NOMO-1 treated with DMSO at 0.1 percent for 48 hours (cell line): ENCODE measurements at regions not wholly inside any gene's neighbourhood (a gene's known extent, or its start where the extent isn't known, plus 50 kb on each side); places are given as distances from the start of the nearest gene placed in this dataset.

Experiments
- DNase-seq: peaks from one replicate; lab custom pipeline; 2025; ENCODE audit not compliant: unreplicated experiment; lab: John Stamatoyannopoulos, UW

DNA sequence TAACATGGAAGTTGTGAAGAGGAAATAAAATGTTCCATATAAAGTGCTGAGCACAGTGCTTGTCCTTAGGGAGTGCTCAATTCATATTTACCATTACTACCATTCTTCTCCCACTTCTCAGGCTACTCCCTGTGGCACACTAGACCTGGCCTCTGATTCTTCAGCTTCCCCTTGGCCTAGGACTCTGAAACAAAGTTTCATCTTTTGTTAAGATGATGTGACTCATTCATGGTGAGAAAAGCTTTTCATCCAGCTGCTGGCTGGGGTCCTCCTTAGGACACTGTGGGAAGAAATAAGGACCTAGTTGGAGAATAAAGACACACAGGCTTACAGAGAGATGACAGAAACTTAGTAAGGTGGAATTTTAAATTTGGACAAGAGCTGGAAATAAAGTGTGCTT, 314.8 kb downstream of the CDC5L start:
- no peak for DNase-seq

DNA sequence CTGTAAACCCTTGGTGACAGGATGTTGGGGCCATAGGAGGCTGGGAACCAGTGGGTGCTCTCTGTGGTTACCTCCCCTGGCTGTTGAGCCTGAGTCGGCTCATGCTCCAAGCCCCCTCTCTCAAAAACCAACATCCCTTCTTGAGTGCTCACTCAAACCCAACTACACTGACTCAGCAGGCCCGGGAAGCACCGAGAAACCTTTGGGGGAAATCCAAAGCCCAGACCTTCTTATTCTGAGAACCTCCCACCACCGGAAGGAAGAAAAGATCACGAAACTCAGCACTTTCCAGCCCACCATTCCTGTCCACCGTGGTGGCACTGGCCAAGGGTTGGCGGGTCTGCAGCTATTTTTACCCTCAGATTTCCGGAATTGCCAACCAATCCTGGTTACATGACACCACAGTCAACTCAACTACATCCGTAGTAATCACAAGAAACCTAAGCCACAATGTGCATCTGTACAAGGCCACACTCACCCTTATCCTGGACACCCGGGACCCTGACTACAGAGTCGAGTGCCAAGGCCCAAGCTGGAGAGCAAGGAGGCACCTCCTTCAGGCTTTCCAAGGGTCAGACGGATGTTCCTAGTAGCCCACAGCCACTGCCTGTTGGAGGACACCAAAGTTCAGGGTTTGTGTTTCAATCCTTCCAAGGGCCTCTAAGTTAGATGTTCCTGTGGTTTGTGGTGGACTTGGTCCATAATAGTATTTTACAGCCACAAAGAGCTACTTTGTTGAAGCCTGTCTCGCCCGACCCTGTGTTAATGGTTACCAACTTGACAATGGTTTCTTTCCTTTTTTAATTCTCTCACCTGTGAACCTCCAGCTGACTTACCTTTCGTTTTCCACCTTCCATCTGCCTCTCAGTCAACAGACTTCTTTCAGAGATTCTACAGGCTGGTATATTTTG, 317.0 kb downstream of the CDC5L start:
- no peak for DNase-seq

DNA sequence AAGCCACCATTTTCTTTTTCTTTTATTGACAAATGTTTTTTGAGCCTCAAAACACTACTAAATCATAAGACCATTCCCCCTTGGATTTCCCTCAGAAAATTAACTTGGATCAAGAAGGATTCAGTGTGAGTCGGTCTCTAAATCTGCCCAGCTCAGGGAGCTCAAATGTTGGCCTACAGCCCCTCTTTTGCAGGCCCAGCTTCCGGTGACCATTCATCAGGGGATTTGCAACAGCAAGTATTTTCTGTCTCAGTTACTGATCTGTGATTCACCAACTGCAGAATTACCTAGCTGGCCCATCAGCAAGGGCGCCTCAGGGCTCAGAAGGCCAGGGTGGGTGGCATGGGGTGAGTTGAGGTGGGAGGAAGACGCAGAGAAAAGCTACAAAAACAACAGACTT, 318.1 kb downstream of the CDC5L start:
- no peak for DNase-seq

- no peak for DNase-seq
Observed at GRCh38 chr6:44706011-44706410, 318.5 kb downstream of the CDC5L start.

GRCh38 chr6:44708208-44708607, 320.7 kb downstream of the CDC5L start:
- no peak for DNase-seq

DNA sequence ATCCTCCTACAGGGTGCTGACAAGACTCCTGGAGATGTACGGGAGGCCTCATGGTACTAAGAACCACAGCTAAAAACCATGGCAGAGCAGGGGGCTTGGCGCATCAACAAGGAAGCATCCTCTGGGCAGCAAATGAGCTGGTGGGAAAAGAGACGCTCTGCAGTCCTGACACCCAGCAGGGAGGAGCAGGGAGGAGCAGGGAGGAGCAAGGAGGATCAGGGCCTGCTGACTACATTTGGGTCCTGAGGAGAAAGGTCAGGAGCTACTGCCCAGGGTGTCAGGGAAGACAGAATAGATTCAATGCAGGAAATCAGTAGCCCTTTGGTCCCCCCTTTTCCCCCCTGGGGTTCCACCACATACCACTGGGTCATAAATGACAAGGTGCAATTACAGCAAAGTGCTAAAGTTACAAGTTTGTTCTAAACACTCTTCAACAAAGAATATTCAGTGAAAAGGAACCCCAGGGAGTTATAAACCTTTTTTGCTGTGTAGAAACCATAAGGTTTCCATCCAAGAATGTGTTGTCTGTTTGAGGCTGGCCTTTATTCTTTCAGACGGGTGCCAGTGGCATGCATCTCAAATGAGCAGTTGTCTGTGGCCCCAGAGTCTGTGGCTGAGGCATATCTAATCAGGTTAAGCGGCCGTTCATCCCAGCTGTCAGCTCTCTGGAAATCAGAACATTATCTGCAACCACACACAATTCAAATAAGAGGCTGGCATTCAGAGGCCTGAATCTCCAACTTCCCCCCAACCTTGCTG, 325.0 kb downstream of the CDC5L start:
- DNase-seq, result no peak

DNA sequence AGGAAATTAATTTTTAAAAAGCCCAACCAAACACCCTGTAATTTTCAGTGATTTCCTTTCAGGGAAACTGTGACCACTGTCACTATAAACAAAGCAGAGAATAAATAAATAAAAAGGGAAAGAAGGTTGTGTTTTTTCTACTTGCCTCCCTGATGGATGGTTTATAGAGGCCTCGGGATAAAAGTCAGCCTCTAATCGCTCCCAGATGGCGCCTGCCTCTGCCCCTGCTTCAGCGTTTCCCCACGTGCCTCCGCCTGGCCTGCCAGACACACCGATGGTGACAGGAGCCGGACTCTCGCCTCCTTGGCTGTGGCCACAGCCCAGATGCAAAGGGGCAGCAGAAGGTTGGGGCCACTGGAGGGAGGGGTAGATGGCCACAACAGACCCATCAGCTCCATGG, 327.7 kb downstream of the CDC5L start:
- no peak for DNase-seq

- DNase-seq, result no peak
Observed at GRCh38 chr6:44715925-44716324, 328.4 kb downstream of the CDC5L start.

DNA sequence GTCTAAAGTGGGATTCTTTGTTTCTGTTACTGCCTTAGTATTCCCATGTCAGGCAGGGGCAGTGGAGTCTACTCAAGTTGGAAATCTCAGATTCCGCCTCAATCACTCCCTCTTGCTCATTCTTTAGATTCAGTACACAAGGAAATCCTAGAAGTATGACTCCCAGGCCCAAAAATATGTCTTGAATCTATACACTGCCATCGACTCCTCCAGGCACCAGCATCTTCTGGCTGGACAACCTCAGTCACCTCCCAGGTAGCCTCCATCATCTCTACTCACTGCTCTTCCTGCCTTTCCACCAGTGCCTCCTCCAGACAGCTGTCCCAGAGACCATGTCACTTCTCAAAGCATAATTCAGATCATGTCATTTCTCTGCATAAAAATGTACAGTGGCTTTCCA, 329.9 kb downstream of the CDC5L start:
- DNase-seq, result no peak

DNA sequence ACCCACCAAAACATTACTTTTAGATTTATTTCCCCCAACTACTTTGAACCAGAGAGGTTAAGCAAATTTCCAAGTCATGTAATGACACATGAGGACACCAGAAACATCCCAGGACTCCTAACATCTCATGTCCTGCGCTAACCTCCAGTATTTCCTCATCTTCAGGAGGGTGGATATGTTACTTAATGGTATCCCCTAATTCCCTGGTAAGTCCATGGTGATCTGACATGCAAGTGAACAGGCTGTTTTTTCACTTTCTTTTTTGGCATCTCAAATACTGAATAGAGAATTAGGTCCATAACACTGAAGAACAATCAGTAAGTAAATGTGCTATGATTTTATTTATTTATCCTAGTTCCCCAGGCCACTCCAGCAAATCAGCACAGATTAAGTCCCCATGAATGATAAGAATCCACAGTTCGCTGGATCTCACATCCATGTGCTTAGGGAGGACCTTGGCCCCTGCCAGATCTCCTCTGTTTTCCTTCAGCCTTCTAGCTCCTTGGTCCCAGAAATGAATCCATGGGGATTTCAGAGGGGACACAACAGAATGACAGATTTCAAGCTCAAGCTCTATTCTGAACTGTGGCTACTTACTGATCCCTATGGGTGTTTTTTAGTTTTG, 334.6 kb downstream of the CDC5L start:
- DNase-seq, result no peak

GRCh38 chr6:44722736-44723135, 335.2 kb downstream of the CDC5L start:
- DNase-seq, result no peak

DNA sequence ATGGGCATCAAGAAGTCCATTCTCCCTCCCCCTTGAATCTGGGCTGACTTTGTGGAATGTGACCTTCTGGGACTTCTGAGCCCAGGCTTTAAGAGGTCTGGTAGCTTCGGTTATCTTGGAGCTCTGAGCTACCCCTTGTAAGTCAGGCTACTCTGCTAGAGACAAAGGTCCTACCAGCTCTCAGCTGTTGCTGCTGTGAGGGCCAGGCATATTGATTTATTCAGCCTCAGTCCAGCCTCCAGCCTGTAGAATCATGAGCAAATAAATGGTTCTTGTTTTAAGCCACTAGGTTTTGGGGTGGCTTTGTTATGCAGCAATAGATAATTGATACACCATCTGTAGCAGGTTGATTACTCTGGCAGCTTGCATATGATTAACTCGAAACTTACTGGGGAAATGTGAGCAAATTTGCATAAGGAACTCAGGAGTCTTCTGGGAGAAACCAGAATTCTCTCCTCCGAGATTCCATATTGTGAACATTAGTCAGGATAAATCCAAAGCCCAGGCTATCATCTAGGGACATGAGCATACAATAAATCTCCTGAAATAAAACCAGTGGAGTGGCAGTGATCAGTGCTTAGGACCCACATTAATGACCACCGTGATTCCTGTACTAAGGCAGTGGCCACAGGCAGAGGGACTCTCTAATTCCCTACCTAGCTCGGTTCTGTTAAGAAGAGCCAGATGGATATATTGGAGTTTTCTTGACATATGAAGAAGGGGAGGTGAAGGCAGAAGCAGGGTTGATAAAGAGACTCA, 336.1 kb downstream of the CDC5L start:
- no peak for DNase-seq

GRCh38 chr6:44725070-44725469, 337.6 kb downstream of the CDC5L start:
- DNase-seq, result no peak

- DNase-seq, result no peak
Observed at GRCh38 chr6:44727651-44728630, 340.4 kb downstream of the CDC5L start.

DNA sequence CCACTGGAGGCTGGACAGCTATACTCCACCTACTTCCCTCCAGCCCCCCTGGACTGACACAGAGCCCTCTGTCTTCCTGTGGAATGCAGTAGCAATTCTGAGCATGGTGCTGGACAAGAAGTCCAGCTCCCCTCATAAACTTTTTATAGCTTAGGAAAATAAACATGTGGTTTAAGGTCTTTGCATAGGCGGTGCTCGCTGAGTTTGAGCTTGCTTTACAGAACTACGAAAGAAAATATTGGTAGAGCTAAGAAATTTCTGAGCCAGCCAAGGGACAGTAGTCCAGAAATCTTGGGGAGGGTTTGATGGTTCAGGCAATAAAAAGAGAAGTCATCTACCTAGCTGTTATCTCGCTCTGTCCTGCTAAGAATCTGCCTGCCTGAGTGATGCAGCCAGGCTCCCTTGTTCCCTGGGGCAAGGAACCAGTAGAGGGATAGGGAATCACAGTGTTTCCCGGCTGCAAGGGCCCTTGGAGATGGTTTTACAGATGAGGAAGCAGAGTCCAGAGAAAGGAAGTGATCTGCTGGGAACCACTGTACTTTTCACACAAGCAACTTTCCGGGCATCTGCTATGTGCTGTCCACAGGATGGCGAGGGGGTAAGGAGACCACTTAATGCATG, 343.4 kb downstream of the CDC5L start:
- no peak for DNase-seq

DNA sequence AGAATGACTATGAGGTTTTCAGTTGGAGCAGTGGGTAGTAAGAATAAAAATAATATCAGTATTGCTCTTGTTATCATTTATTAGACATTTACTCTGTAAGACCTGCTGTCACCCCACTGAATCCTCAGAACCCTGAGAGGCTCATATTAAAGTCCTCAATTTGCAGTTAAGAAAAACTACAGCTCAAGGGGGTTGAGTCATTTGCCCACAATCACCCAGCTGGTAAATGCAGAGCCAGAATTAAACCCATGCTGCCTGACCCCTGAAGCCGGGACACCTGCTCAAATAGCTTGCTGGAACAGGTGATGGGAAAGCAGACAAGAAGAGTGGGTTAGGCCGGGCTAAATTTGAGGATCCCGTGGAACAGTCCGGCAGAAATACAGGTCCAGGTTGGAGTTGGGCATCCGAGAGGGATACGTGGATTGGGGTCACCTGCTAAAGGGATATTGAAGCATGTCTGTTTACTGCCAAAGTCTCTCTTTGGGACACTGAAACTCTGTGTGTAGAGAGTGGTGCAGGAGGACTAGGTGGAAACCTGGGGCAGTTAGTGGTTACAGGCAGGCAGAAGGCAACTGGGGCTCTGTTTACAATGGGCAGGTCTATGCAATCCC, 344.1 kb downstream of the CDC5L start:
- no peak for DNase-seq

- no peak for DNase-seq
Observed at GRCh38 chr6:44732243-44732642, 344.7 kb downstream of the CDC5L start.

DNA sequence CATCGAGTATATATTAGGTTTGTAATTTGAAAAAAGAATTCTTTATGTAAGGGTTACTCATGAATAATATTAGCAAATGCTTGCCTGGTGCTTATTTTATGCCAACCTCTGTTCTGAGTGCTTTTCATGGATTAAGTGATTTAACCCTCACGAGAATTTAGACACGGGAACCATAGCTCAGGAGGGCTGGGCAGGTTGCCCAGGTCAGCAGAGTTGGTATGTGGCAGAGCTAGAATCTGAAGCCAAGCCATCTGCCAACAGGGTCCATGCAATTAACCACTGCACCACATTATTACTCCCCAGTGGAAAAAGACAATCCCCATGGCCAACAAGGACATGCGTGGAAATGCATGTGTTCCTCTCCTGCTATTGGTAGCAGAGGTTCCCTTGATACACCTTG, 345.6 kb downstream of the CDC5L start:
- no peak for DNase-seq

GRCh38 chr6:44733868-44734267, 346.4 kb downstream of the CDC5L start:
- no peak for DNase-seq
